SU-DHL-6 (cell line): ENCODE measurements at regions not wholly inside any gene's neighbourhood (a gene's known extent, or its start where the extent isn't known, plus 50 kb on each side); places are given as distances from the start of the nearest gene placed in this dataset.
"Not testable (repeated sequence)": the region's sequence is repeated elsewhere in the genome, so short reads cannot be mapped to it uniquely, and the experiment has no call there.

Experiments
- CTCF ChIP-seq: fragments of 200-600 bp; sonication (generic); IDR thresholded peaks from one replicate; pipeline ENCODE4 v1.5.1; 2017; ENCODE audit warnings: antibody characterized with exemption, mild to moderate bottlenecking, low read length, moderate library complexity; ENCODE audit not compliant: insufficient read depth, poor library complexity, severe bottlenecking
- EZH2phosphoT487 ChIP-seq: fragments of 200-600 bp; sonication (generic), shearing (Covaris generic); conservative IDR thresholded peaks from 2 replicates; pipeline ENCODE4 v1.6.1; 2018; ENCODE audit warnings: mild to moderate bottlenecking, antibody characterized with exemption, low read length, moderate library complexity, mixed read lengths

- TF ChIP-seq CTCF, EZH2phosphoT487: not testable (repeated sequence)
Measured at GRCh38 chr15:93333126-93333525, 244.1 kb upstream of the RGMA start.
